Stimulated activated CD8-positive, alpha-beta memory T cell treated with anti-CD3 and anti-CD28 coated beads, Interleukin-7, amount 100 ng/mL, for 4 hours (primary cell): ENCODE measurements at regions not wholly inside any gene's neighbourhood (a gene's known extent, or its start where the extent isn't known, plus 50 kb on each side); places are given as distances from the start of the nearest gene placed in this dataset.
"Not testable (repeated sequence)": the region's sequence is repeated elsewhere in the genome, so short reads cannot be mapped to it uniquely, and the experiment has no call there.

Source experiments
- DNase-seq, 2 donors: peaks; one replicate each; pipeline ENCODE4 v3.0.0-alpha.2; 2020; ENCODE audit warnings: low read depth in 2 of 2

- not testable (repeated sequence) for DNase-seq
Observed at GRCh38 chr15:21774760-21775159, 102.8 kb downstream of the POTEB start.

DNA sequence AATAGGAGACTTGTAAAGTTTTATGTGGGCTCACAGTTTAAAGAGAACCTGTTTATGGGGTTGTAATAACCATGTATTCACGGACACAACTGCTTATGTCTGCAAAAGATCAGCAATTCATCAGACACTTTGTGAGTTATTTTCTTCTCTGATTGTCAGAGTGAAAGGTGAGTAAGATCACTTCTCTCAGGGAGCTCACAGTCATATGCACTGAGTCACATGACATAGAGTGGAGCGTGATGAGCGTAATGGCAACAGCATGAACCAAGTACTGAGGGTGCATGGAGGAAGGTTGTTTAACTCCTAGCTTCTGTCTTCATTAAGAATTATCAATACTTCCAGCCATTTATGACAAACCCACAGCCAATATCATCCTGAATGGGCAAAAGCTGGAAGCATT lies 111.0 kb downstream of the POTEB start:
- DNase-seq, result not testable (repeated sequence)

DNA sequence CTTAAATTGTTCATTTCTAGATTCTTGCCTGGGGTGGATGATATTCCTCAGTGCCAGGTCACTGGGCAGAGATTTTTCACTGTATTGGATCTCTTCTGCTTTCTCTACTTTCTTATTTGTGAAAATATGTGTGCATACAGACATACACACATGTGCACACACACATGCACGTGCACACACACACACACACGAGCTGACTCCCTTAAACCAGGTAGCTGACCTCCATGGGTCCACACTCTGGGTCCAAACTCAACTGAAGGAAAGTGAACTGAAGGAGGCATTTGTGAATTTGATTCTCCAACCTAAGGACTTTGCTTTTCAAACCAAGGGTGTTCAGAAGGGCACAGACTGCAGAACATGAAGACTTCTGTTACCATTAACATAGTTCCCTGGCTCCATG lies 113.8 kb downstream of the POTEB start:
- not testable (repeated sequence) for DNase-seq

DNA sequence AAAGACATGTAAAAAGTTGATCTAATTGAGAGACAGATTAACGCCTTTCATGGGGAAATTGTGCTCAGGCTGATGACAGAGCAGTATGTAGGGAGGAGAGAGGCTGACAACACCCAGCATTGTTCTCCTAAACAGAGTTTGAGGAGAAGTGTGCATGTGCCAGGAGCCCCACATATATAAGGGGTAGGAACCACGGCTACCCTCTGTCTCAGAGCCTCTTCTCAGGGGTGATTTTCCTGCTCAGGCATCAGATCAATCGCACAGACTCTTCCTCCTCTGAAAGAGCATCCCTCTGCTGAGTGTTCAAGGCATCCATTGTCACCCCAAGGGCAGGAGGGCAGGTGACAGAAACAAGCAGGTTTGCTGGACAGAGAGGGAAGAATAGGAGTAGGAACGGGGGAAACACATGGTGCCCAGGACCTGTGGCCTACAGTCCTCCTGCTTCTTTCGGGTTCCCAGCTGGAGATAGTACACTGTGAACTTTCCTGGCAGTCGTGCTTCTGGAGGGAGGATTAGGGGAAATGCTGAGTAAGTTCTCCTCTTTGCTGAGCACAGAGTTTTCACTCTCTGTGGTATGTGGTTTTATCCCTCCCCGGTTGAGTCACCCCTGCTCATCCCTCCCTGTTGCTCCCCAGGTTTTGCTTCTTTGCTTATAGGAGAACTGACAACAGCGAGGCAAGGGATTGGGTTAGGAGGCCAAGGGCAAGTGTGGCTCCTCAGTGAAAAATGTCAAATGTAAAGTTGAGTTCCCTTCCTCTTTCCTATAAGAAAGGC lies 117.1 kb downstream of the POTEB start:
- DNase-seq, result not testable (repeated sequence)

DNA sequence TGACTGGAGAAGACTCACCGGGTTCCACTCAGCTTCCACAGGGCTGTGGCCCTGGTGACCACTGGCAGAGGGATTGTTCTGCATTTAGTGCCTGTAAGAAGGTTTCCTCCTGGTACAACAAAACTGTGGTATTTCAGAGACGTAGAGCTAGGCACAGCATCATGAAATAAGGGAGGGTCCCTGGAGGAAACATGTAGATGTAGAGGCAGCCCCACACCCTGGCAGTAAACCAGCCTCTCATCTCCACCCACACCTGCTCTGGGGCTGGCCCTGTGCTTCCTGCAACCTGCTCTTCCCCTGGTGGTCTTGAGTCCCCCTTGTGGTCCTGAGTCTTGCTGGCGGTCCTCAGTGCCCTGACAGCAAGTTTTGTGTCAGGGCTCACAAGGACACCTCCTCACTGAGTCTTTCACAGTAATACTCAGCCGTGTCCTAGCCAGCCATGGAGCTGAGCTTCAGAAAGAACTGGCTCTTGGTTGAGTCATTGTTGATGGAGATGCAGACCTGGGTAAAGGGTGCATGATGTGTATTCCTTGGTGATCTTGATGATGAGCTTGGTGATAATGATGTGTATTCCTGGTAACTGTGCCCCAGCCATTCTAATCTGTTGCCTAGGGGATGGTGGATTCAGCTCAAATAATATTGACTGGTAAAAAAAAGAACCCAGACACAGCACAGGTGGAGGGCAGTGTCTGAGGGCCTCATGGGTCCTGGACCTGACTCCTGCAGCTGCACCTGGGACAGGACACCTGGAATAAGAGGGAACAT lies 118.0 kb downstream of the POTEB start:
- DNase-seq, result not testable (repeated sequence)

DNA sequence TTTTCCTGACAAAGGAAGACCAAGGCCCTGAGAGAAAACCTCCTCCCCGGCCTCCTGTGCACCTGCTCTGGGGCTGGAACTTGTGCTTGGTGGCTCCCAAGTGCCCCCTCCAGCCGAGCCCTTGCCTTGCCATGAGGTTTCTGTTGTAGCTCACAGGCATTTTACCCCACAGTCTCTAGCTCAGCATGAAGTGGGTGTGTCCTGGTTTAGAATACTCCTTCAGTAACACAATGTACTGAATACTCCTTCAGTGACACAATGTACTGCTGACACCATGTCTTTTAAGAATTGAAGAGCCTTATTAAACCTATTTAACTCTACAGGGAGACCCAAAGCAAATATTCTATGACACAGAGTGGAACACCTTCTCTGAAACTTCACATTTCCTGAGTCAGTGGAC lies 123.7 kb downstream of the POTEB start:
- DNase-seq, result not testable (repeated sequence)

DNA sequence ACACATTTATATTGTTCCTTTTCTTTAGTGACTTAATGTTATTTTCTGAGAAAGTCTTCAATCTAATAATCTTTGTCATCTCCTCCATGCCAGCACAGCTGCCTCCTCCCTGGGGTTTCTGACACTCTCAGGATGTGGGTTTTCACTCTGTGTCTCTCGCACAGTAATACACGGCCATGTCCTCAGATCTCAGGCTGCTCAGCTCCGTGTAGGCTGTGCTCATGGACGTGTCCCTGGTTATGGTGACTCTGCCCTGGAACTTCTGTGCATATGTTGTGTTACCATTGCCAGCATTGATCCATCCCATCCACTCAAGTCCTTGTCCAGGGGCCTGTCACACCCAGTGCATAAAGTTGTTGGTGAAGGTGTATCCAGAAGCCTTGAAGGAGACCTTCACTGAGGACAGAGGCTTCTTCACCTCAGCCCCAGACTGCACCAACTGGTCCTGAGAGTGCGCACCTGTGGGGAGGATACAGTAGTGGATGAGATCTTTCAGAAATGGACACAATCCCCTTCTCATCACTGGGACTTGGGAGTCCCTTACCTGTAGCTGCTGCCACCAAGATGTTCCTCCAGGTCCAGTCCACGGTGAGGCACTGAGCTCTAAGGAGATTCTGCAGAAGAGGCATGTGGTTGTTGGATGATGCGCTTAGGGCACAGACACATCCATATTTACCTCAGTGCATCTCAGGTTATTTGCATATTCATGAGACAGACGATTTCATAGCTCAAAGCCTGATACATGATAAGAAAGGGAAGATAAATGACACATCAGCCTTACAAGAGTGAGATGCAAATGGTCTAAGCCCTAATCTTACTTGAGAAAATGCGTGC lies 125.2 kb downstream of the POTEB start:
- DNase-seq, result peak in 1 of 2 donors; percentile 8

DNA sequence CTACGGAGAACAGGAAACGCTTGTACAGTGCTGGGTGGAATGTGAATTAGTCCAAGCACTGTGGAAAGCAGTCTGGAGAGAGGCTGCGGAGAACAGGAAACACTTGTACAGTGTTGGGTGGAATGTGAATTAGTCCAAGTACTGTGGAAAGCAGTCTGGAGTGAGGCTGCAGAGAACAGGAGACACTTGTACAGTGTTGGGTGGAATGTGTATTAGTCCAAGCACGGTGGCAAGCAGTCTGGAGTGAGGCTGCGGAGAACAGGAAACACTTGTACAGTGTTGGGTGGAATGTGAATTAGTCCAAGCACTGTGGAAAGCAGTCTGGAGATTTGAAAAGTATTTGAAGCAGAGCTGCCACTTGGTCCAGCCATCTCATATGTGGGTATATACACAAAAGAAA lies 128.4 kb downstream of the POTEB start:
- DNase-seq, result not testable (repeated sequence)

DNA sequence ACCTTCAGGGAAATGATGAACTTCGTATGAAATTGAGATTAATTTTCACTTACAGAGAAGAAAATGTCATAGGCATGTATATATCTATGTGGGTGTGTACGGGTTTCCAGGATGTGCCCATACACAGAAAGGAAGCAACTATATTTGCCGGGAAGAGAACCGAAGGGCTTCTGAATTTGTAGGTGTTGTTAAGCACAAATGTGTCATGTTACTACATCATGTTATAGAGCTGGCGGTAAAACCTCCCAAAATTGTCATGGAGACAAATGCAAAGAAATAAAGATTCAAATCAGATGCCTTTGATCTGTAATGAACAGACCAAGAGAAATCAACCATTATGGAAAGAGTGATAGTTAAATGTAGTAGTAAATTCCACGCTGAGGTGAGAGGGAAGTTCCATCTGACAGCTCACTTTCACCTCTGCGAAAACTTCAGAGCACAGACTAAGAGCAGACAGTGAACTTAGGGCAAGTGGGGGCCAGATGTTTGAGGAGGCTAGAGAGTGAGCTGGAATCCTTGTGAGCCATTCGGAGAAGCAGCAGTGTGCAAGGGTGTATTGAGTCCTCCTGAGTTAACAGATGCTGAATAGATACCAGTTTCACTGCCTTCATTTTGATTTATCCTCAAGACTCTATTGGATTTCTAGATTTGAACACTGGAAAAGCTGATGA lies 133.2 kb downstream of the POTEB start:
- DNase-seq, result not testable (repeated sequence)

DNA sequence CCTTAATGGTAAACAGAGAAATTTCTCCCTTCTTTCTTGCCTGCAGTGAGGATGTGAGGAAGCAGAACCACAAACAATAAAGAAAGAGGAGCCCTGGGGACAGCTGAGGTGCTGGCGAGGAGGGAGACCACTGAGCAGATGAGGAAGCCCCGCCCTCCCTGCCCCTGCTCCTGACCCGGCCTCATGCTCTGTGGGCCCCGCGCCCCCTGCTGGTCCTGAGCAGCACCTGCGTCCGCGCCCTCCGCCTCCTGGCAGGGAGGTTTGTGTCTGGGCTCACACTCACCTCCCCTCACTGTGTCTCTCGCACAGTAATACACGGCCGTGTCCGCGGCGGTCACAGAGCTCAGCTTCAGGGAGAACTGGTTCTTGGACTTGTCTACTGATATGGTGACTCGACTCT lies 135.5 kb downstream of the POTEB start:
- not testable (repeated sequence) for DNase-seq

GRCh38 chr15:21738003-21738402 lies 139.5 kb downstream of the POTEB start:
- not testable (repeated sequence) for DNase-seq

DNA sequence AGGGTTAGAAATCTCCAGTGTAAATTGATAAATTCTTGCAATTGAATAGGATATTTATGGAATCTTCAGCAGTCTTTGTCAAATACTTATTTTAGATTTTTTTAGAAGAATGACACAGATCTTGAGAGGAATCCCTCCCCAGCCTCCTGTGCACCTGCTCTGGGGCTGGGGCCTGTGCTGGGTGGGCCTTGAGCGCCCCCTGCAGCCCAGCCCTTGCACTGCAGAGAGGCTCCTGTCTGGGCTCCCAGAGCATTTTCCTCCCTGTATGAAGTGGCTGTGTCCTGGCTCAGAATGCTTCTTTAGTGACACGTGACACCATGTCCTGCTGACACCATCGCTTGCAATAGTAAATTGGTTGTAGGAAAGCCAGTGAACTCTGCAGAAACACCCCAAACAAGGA lies 141.1 kb downstream of the POTEB start:
- DNase-seq, result not testable (repeated sequence)

DNA sequence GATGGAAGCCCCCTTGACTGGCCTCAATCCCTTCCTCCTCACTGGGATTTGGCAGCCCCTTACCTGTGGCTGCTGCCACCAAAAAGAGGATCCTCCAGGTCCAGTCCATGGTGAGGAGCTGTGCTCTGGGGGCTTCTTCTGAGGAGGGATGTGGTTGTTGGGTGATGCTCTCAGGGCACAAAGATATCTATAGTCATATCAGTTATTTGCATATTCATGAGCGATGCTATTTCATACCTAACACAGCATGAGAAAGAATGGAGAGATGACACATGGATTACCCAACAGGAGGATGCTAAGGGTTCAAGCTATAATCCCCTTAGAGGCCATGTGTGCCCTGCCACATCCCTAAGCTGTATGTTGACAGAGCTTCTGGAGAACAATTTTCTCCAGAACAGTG lies 141.7 kb downstream of the POTEB start:
- DNase-seq, result not testable (repeated sequence)

DNA sequence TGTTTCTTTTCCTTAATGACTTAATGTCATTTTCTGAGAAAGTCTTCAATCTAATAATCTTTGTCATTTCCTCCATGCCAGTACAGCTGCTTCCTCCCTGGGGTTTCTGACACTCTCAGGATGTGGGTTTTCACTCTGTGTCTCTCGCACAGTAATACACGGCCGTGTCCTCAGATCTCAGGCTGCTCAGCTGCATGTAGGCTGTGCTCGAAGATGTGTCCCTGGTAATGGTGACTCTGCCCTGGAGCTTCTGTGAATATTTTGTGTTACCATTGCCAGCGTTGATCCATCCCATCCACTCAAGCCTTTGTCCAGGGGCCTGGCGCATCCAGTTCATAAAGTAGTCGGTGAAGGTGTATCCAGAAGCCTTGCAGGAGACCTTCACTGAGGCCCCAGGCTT lies 142.2 kb downstream of the POTEB start:
- not testable (repeated sequence) for DNase-seq

- not testable (repeated sequence) for DNase-seq
Observed at GRCh38 chr15:21731496-21731895, 146.0 kb downstream of the POTEB start.

- DNase-seq, result not testable (repeated sequence)
Observed at GRCh38 chr15:21730427-21731405, 146.8 kb downstream of the POTEB start.

GRCh38 chr15:21724988-21725387 lies 152.5 kb downstream of the POTEB start:
- not testable (repeated sequence) for DNase-seq

DNA sequence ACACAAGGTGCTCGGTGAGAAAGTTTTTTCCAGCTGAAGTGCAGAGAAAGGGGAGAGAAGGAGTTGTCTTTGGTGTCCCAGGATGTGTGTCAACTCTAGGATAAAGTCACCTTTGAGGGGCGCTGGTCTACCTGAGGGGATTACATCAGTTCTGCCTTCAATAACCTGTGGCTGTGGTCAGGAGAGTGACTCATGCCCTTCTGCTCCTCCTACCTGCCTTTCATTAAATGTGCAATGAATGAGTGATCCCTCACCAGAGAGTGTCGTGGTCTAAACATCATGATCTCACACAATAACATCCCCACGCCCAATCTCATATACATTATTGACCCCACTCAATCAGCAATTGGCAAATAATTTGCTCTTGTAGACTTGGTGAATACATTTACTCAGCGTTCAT lies 156.4 kb downstream of the POTEB start:
- not testable (repeated sequence) for DNase-seq

GRCh38 chr15:21718779-21719178 lies 158.8 kb downstream of the POTEB start:
- DNase-seq, result not testable (repeated sequence)

DNA sequence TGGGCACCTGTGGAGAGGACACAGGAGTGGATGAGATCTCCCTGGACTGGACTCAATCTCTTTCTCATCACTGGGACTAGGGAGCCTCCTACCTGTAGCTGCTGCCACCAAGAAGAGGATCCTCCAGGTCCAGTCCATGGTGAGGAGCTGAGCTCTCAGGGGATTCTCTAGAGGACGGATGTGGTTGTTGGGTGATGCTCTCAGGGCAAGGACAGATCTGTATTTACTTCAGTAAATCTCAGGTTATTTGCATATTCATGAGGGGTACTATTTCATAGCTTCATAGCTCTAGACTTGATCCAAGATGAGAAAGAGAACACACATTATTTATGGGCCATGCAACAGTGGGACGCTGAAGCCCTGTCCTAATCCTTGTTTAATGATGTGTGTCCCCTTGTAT lies 159.4 kb downstream of the POTEB start:
- not testable (repeated sequence) for DNase-seq
